ENCODE measurements at regions not wholly inside any gene's neighbourhood (a gene's known extent, or its start where the extent isn't known, plus 50 kb on each side); places are given as distances from the start of the nearest gene placed in this dataset.

DNA sequence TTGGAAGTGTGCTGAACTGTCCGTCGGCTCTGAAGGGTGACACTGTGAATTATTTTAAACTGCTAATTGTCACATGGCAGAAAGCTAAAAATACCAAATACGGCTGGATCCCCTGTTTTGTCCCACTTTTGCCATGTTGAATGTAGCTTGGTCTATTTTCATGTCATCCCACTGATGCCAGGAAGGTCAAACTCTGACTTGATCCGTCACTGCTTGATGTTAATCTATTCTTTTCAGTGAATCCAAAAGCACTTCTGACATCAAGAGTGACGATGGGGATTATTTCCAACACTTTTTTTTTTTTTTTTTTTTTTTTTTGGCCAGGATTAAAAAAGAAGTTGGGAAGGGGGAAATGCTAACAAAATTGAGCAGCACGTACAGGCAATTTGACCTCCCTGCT lies 734.6 kb upstream of the TENM3 start:
- TF ChIP-seq POLR2A (IDR thresholded peaks at IDR 0.05; ENCODE audit: low read depth, low read length) (no peak), SMC3 (IDR thresholded peaks at IDR 0.05; ENCODE audit: low read depth, low read length) (no peak), CTCF (conservative IDR thresholded peaks at IDR 0.05; ENCODE audit: low read depth, low read length) (no peak), USF2 (IDR thresholded peaks at IDR 0.05; ENCODE audit: low read depth, low read length) (no peak)

Measured in IMR-90 (cell line).